MV-4-11 (cell line): ENCODE measurements at regions not wholly inside any gene's neighbourhood (a gene's known extent, or its start where the extent isn't known, plus 50 kb on each side); places are given as distances from the start of the nearest gene placed in this dataset.

ENCODE experiments used
- DNase-seq: peaks from one replicate; lab custom pipeline; 2025; lab: John Stamatoyannopoulos, UW

DNA sequence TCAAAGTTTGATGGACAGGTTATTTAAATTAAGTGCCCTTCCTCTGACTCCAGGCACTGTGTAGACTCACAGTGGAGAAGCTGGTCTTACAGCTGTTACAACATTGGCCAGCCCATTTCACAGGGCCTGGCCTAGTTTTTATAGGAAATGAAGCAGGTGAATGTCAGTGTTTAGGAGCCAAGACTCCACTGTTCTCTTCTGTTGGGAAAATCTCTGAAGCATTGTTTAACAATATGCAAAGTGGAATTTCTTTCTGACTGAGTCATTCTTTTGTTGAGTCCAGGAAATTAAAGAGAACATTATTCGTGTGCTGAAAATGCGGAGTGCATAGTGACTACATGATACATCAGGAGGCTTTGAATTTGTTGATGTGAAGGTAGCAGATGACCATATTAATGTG is 64.7 kb downstream of the ARRDC4 start:
- no peak for DNase-seq

GRCh38 chr15:98034731-98035130 is 74.2 kb downstream of the ARRDC4 start:
- DNase-seq, result no peak

DNA sequence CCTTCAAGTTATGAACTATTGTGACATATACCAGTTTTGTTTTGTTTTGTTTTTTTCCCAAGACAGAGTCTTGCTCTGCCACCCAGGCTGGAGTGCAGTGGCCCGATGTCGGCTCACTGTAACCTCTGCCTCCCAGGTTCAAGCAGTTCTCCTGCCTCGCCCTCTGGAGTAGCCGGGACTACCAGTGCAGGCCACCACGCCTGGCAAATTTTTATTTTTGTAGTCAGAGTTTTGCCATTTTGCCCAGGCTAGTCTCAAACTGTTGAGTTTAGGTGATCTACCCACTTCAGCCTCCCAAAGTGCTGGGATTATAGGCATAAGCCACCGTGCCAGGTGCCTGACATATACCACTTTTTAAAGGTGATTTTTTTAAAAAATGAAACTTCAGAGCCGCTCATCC is 74.6 kb downstream of the ARRDC4 start:
- no peak for DNase-seq

- no peak for DNase-seq
These were observed 75.1 kb downstream of the ARRDC4 start for GRCh38 chr15:98035577-98036010.

DNA sequence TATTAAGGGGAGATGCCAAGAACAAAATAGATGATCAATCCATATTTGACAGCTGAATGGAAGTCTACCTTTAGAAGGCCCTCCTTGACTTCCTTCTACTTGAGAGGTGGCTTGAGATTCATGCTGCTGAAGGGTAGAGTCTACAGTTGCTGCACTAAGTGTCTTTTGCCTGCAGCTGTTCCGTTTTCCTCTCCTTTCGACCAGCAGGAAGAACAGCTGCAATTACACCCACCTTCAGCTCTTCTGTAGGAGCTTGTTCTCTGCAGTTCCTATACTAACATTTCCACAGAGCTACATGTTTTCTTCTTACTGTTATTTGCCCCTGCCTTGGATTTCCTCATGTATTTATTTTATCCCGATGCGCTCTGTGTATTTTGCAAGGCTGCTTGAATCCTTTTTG is 79.1 kb downstream of the ARRDC4 start:
- no peak for DNase-seq

DNA sequence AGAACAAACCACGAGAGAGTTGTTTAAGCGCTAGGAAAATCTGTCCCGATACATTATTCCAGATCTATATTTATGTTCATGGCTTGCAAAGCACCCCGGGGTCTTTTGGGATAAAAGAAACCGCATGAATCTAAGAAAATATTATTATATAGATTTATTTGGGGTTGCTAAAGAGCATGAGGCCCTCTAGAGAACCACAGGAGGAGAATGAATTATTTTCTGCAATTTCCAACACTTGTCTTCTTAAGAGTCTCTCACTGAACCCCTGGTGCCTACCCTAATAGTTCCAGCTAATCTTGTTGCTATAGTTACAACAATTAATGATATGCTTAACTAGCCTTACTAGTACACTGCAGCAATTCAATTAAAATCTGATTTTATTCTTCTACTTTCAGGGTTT is 79.6 kb downstream of the ARRDC4 start:
- no peak for DNase-seq

DNA sequence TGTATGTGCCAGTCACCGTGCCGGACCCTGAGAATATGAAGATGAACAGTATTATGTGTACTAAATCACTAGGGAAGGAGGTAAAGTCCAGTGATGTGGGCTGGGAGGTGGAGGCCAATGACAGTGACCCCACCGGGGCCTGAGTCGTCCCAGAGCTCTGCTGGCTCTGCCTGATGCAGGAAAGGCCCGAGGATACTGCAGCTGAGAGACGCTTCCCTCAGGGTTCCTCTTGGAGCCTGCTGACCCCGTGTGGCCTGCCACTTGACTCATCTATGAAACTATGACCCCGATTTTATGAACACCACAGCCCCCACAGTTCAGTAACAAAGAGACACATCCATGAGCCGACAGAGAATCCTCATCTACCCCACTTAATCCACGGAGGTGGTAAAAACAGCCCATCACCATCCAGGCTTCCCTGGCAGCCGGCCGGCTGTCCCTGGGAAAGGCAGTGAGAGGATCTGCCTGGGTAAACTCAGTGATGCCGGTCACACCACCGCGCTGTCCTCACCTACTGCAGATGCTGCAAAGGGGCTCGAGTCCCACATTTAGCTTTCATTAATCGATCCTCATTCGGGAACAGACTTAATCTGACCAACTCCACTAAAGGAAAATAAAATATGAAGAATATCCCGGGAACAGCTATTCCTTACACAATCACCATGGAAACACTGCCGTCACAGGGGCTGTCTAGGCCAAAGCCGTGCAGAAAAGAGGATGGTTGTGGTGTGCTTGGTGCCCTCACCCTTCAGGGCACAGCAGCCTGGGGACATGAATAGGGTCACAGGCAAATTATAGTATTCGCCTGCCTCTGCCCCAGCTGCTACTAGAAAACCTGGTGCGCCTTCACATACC is 82.9 kb downstream of the ARRDC4 start:
- no peak for DNase-seq

GRCh38 chr15:98051734-98052133 is 91.2 kb downstream of the ARRDC4 start:
- DNase-seq, result no peak

DNA sequence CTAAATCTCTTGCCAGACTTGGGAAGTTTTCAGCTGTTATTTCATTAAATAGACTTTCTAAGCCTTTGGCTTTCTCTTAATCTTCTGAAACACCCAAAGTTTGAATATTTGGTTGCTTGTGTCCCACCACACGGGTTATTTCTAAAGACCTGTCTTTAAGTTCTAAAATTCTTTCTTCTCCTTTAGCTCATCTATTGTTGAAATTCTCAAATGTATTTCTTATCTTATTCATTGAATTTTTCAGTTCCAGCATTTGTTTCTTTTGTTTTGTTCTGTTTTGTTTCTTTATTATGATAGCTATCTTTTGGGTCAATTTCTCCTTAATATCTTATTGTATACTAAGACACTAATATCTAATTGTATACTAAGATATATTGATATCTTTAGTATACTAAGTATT is 97.0 kb downstream of the ARRDC4 start:
- no peak for DNase-seq

DNA sequence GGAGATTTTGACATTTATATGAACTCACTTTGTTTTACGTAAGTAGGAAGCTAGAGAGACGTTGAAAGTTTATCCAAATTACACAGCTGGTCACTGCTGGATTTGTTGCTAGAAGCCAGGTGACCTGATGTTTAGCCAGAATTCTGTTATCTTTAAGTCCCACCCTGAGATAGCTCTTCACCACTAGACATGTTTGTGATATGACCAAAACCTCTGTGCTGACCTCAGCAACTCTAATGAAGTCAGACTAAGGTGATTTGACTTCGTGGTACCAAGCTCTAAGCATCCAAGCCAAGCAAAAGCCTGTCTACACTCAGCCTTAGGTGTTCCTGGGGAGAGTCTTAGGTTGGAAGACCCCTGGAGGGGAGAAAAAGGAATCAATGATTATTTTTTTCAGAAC is 102.4 kb downstream of the ARRDC4 start:
- DNase-seq, result no peak

- DNase-seq, result peak; percentile 53
These were observed 102.8 kb downstream of the ARRDC4 start for GRCh38 chr15:98063315-98063714.

- peak; percentile 57 for DNase-seq
These were observed 103.4 kb downstream of the ARRDC4 start for GRCh38 chr15:98063871-98064270.

DNA sequence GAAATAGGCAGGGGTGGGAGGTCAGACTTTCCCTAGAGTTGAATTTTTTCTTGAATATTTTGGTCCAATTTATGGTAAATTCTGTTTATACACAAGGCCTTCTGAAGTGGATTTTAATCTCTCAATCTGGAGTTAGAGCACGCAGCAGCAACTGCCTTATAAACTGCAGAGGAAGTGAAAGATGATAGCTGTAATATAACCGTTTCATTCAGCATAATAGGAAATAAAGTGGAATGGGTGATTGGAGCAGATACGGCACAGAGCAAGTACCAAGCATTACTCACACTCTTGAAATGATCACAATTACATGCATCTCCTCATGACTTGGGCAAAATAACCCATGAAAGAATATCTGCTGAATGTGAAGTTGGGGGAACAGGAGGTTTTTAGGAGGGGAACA is 106.8 kb downstream of the ARRDC4 start:
- DNase-seq, result peak; percentile 59

DNA sequence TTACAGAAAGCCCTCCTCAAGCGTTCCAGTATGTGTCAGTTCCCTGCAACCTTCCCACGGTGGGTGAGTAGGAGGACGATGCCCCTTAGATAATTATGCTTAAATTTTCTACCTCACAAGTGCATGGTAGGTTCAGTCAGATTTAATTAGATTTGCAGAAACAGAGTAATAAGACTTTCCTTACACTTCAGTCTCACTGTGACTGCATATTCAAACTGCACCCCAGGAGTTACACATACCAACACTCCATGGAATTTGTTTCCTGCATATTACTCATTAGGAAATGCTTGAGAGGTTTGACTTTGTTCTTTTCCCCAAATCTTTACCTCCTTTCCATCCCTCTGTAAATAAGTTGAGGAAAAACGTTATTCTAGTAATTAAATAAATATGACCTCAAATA is 108.8 kb downstream of the ARRDC4 start:
- DNase-seq, result no peak

- no peak for DNase-seq
These were observed 109.6 kb downstream of the ARRDC4 start for GRCh38 chr15:98070137-98070536.

DNA sequence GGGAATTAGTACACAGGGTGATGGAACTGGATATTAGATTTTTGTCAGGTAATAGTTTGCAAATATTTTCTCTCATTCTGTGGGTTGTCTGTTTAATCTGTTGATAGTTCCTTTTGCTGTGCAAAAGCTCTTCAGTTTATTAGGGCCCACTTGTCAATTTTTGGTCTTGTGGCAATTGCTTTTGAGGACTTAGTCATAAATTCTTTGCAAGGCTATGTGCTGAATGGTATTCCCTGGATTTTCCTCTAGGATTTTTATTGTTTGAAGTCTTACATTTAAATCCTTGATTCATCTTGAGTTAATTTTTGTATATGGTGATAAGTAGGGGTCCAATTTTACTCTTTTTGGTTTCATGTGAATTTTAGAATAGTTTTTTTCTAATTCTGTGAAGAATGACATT is 111.3 kb downstream of the ARRDC4 start:
- DNase-seq, result no peak

DNA sequence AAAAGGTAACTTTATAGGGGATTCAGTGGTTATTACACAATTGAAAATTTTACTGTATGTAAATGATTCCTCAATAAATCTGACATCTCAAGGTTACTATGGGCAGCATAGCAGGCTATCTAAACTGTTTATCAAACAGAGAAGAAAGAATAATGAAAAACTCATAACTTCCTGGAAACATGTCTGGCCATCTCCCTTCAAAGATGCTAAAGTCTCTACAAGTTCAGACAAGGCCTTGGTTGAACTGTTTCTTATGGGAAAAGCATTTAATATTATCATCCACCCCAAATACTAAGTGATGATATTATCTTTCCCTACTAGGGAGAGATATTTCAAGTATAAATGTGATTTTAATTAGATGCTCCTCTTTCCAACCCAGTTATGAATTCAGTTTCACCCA is 114.9 kb downstream of the ARRDC4 start:
- no peak for DNase-seq

DNA sequence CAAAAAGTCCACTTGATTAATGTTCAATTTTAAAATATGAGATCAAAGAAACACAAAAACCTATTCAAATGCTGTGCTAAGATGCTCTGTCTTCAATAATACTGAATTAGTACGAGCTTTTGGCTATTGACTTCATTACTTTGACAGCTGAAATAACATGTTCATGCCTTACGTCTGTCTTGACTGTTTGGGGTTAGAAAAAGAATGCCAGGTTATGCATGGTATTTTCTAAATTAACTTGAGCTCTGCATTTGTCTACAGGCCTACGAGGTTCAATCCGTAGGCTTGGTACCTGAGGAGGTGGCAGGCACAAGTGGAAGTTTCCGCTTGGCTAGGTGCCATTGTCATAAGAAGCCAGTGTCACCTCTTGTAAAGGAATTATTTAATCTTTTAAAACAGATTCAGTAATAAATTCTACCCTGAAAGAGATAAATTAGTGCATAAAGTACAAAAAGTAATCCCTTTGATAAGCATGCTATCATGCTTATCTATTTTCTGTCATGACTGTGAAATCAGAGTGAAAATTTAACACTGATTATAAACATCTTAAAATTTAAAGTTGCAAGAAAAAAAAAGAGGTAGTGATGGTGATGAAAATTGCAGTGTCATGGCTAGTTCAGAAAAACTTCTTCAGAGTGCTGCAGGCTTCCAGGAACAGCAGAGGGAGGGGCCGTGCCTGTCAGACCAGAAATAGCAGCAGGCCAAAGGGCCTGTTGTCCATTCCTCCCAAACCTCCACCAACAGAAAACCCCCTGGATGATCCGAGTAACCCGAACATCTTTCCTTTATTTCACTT is 115.7 kb downstream of the ARRDC4 start:
- DNase-seq, result peak; percentile 72

DNA sequence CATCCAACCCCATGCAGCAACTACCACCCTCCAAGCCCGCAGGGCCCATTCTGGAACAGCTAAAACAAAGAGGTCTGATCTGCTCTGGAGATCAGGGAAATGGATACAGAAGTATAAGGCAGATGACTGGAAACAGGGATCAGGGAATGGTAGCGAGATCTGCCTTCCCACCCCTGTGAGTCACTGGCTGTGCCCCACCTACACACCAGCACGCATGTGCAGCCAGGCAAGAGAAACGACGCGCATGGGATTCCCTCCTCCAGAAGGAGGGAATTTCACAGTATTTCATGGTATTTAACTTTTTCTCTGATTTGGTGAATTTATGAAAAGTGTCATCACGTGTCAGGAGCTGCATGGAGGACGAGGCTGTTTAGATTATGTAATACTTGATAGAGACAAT is 116.7 kb downstream of the ARRDC4 start:
- no peak for DNase-seq

DNA sequence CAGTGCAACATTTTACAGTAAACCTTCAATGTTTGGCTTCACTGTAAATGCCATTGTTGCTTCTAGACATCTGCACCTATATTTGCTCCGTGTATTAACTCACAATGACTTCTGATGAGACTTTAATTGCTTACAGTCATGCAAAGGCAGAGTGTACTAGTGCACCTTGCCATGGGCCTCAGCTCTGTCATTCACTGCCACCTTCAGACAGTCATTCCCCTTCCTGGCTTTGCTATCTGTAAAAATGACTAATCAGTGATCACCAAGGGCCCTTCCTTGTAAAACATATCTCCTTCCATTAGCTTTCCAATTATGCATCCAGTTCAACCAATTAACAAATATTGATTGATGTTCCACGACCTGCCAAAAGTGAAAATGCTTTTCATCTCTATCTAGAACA is 120.3 kb downstream of the ARRDC4 start:
- no peak for DNase-seq

DNA sequence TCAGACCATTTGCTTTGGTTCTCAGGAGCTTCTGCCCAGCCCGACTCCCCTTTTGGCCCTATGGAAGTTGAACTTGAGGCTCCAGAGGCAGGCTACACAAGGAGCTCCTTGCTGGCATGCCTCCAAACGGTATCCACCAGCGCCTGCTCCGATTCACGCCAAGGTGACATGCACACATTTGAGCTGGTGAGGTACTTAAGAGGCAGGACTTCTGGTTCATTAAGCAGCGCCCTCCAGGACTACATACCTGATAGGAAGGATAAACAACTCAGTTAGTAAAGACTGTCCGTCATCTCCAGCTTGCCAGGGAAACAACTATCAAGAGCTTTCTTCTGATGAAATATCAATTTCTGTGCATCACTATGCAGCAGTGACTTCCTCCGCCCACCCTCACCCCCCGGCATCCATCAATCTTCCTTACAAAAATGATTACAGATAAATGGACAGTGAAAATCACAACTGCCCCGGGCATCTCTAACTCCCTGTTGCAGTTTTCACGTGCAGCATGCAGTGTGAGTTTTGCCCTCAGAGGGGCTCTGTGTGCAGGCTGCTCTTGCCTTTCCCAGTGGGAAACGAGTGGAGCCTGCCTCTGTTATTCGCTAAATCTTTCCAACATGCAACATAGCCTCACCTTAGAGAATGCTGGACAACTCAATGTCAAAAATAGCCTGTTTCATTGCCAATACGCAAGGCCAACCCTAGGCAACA is 122.9 kb downstream of the ARRDC4 start:
- no peak for DNase-seq

DNA sequence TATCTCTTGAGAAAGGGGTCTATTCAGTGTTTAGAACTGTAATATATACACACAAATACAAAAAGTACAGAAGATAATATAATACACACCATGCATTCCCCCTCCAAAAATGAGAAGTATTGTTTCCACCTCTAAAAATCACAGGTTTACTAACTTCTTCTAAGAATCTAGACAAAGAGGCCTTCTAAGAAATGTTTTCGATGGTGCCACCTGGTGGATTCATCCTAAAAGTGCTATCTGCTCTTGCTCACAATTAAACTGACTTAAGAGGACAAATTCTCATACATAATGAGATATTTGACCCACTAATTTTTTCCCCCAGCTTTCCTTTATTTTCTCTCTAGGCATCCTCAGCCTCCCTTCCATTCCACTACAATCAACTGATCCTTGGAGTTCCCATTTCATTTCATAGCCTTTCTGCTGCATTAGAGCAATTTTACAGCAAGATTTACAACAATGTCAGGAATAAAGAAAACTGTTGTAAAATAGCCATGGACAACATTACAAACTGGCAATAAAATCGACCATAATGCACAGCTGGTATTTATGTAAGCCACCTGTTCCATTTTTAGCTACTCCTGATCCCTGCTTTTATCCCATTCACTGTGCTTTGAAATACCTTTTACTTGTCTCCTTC is 124.6 kb downstream of the ARRDC4 start:
- DNase-seq, result peak; percentile 64
